PC-9 (cell line): ENCODE measurements at regions not wholly inside any gene's neighbourhood (a gene's known extent, or its start where the extent isn't known, plus 50 kb on each side); places are given as distances from the start of the nearest gene placed in this dataset.
A peak's percentile ranks its signal among the peaks of the same experiment; 100 is the strongest.

Source experiments
- BruUV-seq: library from RNA; stranded (reverse); fragments of 400-500 nt; replicated peaks from 2 replicates; lab custom pipeline; 2021; lab: Mats Ljungman, UMichigan
- CTCF ChIA-PET: fragments of 300-600 bp; sonication (Branson Sonifier 250); formaldehyde crosslinking; loops from one replicate; lab custom pipeline; 2022; ENCODE audit warnings: antibody characterized with exemption; lab: Charles Lee
- POLR2A ChIA-PET: fragments of 300-600 bp; sonication (Branson Sonifier 250); formaldehyde crosslinking; loops from one replicate; lab custom pipeline; 2022; ENCODE audit warnings: antibody characterized with exemption; ENCODE audit not compliant: unreplicated experiment; lab: Charles Lee
- DNase-seq, 2 experiments: peaks; one replicate each; pipeline versions ENCODE4 v3.0.0 to v3.0.0-alpha.2; 2015 to 2022; ENCODE audit warnings: mixed read lengths in 1 of 2
- H2AFZ ChIP-seq: fragments of 200-600 bp; sonication (generic); 2 replicates; pipeline ENCODE4 v1.8.1; 2017; ENCODE audit warnings: antibody characterized with exemption
- H3F3A ChIP-seq: fragments of 200-600 bp; sonication (generic); 2 replicates; pipeline ENCODE4 v1.8.1; 2017; ENCODE audit warnings: antibody characterized with exemption, mild to moderate bottlenecking, low read depth; ENCODE audit not compliant: insufficient read depth
- H3K27ac ChIP-seq: fragments of 200-600 bp; sonication (generic); 2 replicates; pipeline ENCODE4 v1.6.1; 2016; ENCODE audit warnings: mixed run types
- H3K27me3 ChIP-seq: fragments of 200-600 bp; sonication (generic); 2 replicates; pipeline ENCODE4 v1.6.1; 2016; ENCODE audit warnings: low read depth, mixed run types; ENCODE audit not compliant: insufficient read depth
- H3K36me3 ChIP-seq: fragments of 200-600 bp; sonication (generic); 2 replicates; pipeline ENCODE4 v1.6.1; 2016; ENCODE audit warnings: low read depth, mixed run types
- H3K4me1 ChIP-seq: fragments of 200-600 bp; sonication (generic); replicated peaks from 2 replicates; pipeline ENCODE4 v1.6.1; 2016; ENCODE audit warnings: mixed run types; ENCODE audit not compliant: insufficient read depth
- H3K4me2 ChIP-seq: fragments of 200-600 bp; sonication (generic); 2 replicates; pipeline ENCODE4 v1.6.1; 2017; ENCODE audit warnings: mixed run types
- H3K4me3 ChIP-seq: fragments of 200-600 bp; sonication (generic); 2 replicates; pipeline ENCODE4 v1.6.1; 2016; ENCODE audit warnings: mixed run types
- H3K79me2 ChIP-seq: fragments of 200-600 bp; sonication (generic); 2 replicates; pipeline ENCODE4 v1.6.1; 2017; ENCODE audit warnings: low read depth, mixed run types
- H3K9me2 ChIP-seq: fragments of 200-600 bp; sonication (generic); 2 replicates; pipeline ENCODE4 v1.8.1; 2017; ENCODE audit warnings: mild to moderate bottlenecking; ENCODE audit not compliant: insufficient read depth
- H3K9me3 ChIP-seq: fragments of 200-600 bp; sonication (generic); 2 replicates; pipeline ENCODE4 v1.8.1; 2016; ENCODE audit warnings: low read depth; ENCODE audit not compliant: insufficient read depth
- H4K20me1 ChIP-seq: fragments of 200-600 bp; sonication (generic); 2 replicates; pipeline ENCODE4 v1.8.1; 2017; ENCODE audit not compliant: insufficient read depth
- CTCF ChIP-seq: fragments of 200-600 bp; sonication (generic); conservative IDR thresholded peaks from 2 replicates; pipeline ENCODE4 v1.6.1; 2017; ENCODE audit warnings: mixed run types, antibody characterized with exemption, mild to moderate bottlenecking, moderate library complexity
- EZH2 ChIP-seq: fragments of 200-600 bp; sonication (generic); IDR thresholded peaks from 2 replicates; pipeline ENCODE4 v1.8.0; 2017; ENCODE audit warnings: antibody characterized with exemption, low read depth
- intact Hi-C: fragments of 100-400 bp; cut with micrococcal nuclease; formaldehyde crosslinking; loops from one replicate; pipeline ENCODE4 v1.10.0; 2022; ENCODE audit not compliant: unreplicated experiment

GRCh38 chr11:92852946-92853345, 116.5 kb upstream of the MTNR1B start:
- TF ChIP-seq CTCF (no peak), EZH2 (no peak)
- no peaks in the 10 kb centered on the region for H3F3A ChIP-seq
- H3K27me3 ChIP-seq, result no peaks in the 10 kb centered on the region
- H3K9me3 ChIP-seq, result no peaks in the 10 kb centered on the region
- no peak overlapping the region for H2AFZ ChIP-seq
- H4K20me1 ChIP-seq, result no peaks in the 10 kb centered on the region
- H3K79me2 ChIP-seq, result no peaks in the 10 kb centered on the region
- H3K36me3 ChIP-seq, result no peaks in the 10 kb centered on the region
- H3K27ac ChIP-seq, result no peak overlapping the region
- peak in 1 of 2 experiments; percentile 6 for DNase-seq
- H3K9me2 ChIP-seq, result no peaks in the 10 kb centered on the region
- no peaks in the 10 kb centered on the region for H3K4me1 ChIP-seq
- ChIA-PET POLR2A (no interaction called here), CTCF (no interaction called here)
- no peak overlapping the region for H3K4me2 ChIP-seq
- no TSS peak for BruUV-seq
- intact Hi-C loops, result no loop called here
- H3K4me3 ChIP-seq, result no peak overlapping the region

GRCh38 chr11:92854162-92854561, 115.3 kb upstream of the MTNR1B start:
- Histone ChIP-seq H3F3A (no peaks in the 10 kb centered on the region), H3K27ac (no peak overlapping the region), H3K4me1 (no peaks in the 10 kb centered on the region), H3K4me3 (no peak overlapping the region), H3K9me2 (no peaks in the 10 kb centered on the region), H3K27me3 (no peaks in the 10 kb centered on the region), H2AFZ (no peak overlapping the region), H3K4me2 (no peak overlapping the region), H3K9me3 (no peaks in the 10 kb centered on the region), H4K20me1 (no peaks in the 10 kb centered on the region), H3K79me2 (no peaks in the 10 kb centered on the region), H3K36me3 (no peaks in the 10 kb centered on the region)
- TF ChIP-seq EZH2, result no peak
- TF ChIP-seq CTCF, result no peak
- intact Hi-C loops, result no loop called here
- no TSS peak for BruUV-seq
- POLR2A ChIA-PET, result interaction anchor here (0.7 kb wide), 1 partner anchor 134 kb away, joined by 6 read pairs; no protein-coding TSS in a partner anchor
- CTCF ChIA-PET, result no interaction called here
- DNase-seq, result no peak

- no peak overlapping the region for H3K4me3 ChIP-seq
- H3K4me2 ChIP-seq, result no peak overlapping the region
- no peak for DNase-seq
- no peaks in the 10 kb centered on the region for H3F3A ChIP-seq
- H4K20me1 ChIP-seq, result no peaks in the 10 kb centered on the region
- no peaks in the 10 kb centered on the region for H3K36me3 ChIP-seq
- ChIA-PET CTCF (no interaction called here), POLR2A (interaction anchor here (0.7 kb wide), 1 partner anchor 135 kb away, joined by 6 read pairs; no protein-coding TSS in a partner anchor)
- H2AFZ ChIP-seq, result no peak overlapping the region
- no TSS peak for BruUV-seq
- intact Hi-C loops, result no loop called here
- no peaks in the 10 kb centered on the region for H3K79me2 ChIP-seq
- H3K4me1 ChIP-seq, result no peaks in the 10 kb centered on the region
- TF ChIP-seq CTCF, result no peak
- no peak for TF ChIP-seq EZH2
- H3K9me2 ChIP-seq, result no peaks in the 10 kb centered on the region
- H3K27me3 ChIP-seq, result no peaks in the 10 kb centered on the region
- no peak overlapping the region for H3K27ac ChIP-seq
- H3K9me3 ChIP-seq, result no peaks in the 10 kb centered on the region
Observed at GRCh38 chr11:92854952-92855351, 114.5 kb upstream of the MTNR1B start.
